CD14-positive monocyte (primary cell): ENCODE measurements at regions not wholly inside any gene's neighbourhood (a gene's known extent, or its start where the extent isn't known, plus 50 kb on each side); places are given as distances from the start of the nearest gene placed in this dataset.

Experiments
- DNase-seq, 3 donors: peaks; one replicate each; pipeline ENCODE4 v3.0.0-alpha.2; 2011 to 2022
- H2AFZ ChIP-seq: 2 replicates; pipeline ENCODE4 v1.6.0; 2012; ENCODE audit warnings: mild to moderate bottlenecking, low read depth, low read length, inconsistent platforms; ENCODE audit not compliant: insufficient read depth, poor library complexity, severe bottlenecking
- H3K27ac ChIP-seq, 2 donors: 1 replicate in 1 of 2; 2 replicates in 1 of 2; pipeline ENCODE4 v1.5.1; 2012 to 2013; ENCODE audit warnings: low read length in 2 of 2, control low read depth in 1 of 2, inconsistent platforms in 1 of 2, low read depth in 1 of 2, mild to moderate bottlenecking in 1 of 2
- H3K27me3 ChIP-seq, 2 donors: one replicate each; pipeline versions ENCODE4 v1.6.0 to v1.6.1; 2011 to 2013; ENCODE audit warnings: low read length in 2 of 2; ENCODE audit not compliant: control insufficient read depth in 2 of 2, insufficient read depth in 2 of 2
- H3K36me3 ChIP-seq, 2 donors: replicated peaks in 1 of 2; 1 replicate in 1 of 2; 2 replicates in 1 of 2; pipeline versions ENCODE4 v1.5.1 to v1.6.1; 2012 to 2013; ENCODE audit warnings: low read length in 2 of 2, control low read depth in 1 of 2, inconsistent platforms in 1 of 2, mild to moderate bottlenecking in 1 of 2; ENCODE audit not compliant: insufficient read depth in 2 of 2, control insufficient read depth in 1 of 2
- H3K4me1 ChIP-seq, 2 donors: 1 replicate in 1 of 2; 2 replicates in 1 of 2; pipeline versions ENCODE4 v1.5.1 to v1.6.1; 2012 to 2013; ENCODE audit warnings: low read length in 2 of 2, control low read depth in 1 of 2, inconsistent platforms in 1 of 2, mild to moderate bottlenecking in 1 of 2, moderate library complexity in 1 of 2; ENCODE audit not compliant: insufficient read depth in 2 of 2, control insufficient read depth in 1 of 2
- H3K4me2 ChIP-seq: replicated peaks from 2 replicates; pipeline ENCODE3; 2012; ENCODE audit warnings: low read length, moderate library complexity, mild to moderate bottlenecking; ENCODE audit not compliant: poor library complexity, severe bottlenecking; ENCODE audit errors: extremely low read depth
- H3K4me3 ChIP-seq, 3 experiments: fragments of 200-600 bp in 1 of 3; sonication (generic) in 1 of 3; replicated peaks in 1 of 3; 1 replicate in 2 of 3; 2 replicates in 1 of 3; pipeline ENCODE4 v1.5.1; 2011 to 2013; ENCODE audit warnings: low read length in 3 of 3, mild to moderate bottlenecking in 3 of 3, control low read depth in 2 of 3, low read depth in 2 of 3, inconsistent platforms in 1 of 3, moderate library complexity in 1 of 3
- H3K79me2 ChIP-seq: 2 replicates; pipeline ENCODE4 v1.6.0; 2012; ENCODE audit warnings: mild to moderate bottlenecking, control low read depth, inconsistent platforms, low read length, moderate library complexity; ENCODE audit not compliant: insufficient read depth
- H3K9ac ChIP-seq: 2 replicates; pipeline ENCODE4 v1.6.0; 2017; ENCODE audit warnings: low read length, mild to moderate bottlenecking; ENCODE audit not compliant: insufficient read depth, poor library complexity, severe bottlenecking
- H3K9me3 ChIP-seq, 2 donors: replicated peaks in 1 of 2; 1 replicate in 1 of 2; 2 replicates in 1 of 2; pipeline versions ENCODE4 v1.5.1 to v1.6.1; 2012 to 2013; ENCODE audit warnings: low read length in 2 of 2, control low read depth in 1 of 2; ENCODE audit not compliant: control insufficient read depth in 1 of 2, insufficient read depth in 1 of 2
- H4K20me1 ChIP-seq: 2 replicates; pipeline ENCODE4 v1.6.0; 2012; ENCODE audit warnings: mild to moderate bottlenecking, low read length, control low read depth, moderate library complexity; ENCODE audit not compliant: insufficient read depth
- H3K27ac Mint-ChIP-seq, 7 donors: one replicate each; pipeline ENCODE4 v1.8.0; 2020; ENCODE audit warnings: mild to moderate bottlenecking in 7 of 7, mixed read lengths in 7 of 7, moderate library complexity in 6 of 7, inconsistent platforms in 2 of 7
- H3K27me3 Mint-ChIP-seq, 3 donors: one replicate each; pipeline ENCODE4 v1.8.0; 2021 to 2022; ENCODE audit warnings: low read depth in 3 of 3, mild to moderate bottlenecking in 3 of 3, mixed read lengths in 3 of 3, moderate library complexity in 3 of 3, inconsistent platforms in 1 of 3
- H3K36me3 Mint-ChIP-seq, 2 donors: one replicate each; pipeline ENCODE4 v1.8.0; 2020; ENCODE audit warnings: mixed read lengths in 2 of 2, inconsistent platforms in 1 of 2, mild to moderate bottlenecking in 1 of 2
- H3K4me1 Mint-ChIP-seq: one replicate; pipeline ENCODE4 v1.8.0; 2020; ENCODE audit warnings: mild to moderate bottlenecking, mixed read lengths
- H3K4me3 Mint-ChIP-seq, 2 donors: one replicate each; pipeline ENCODE4 v1.8.0; 2020; ENCODE audit warnings: mild to moderate bottlenecking in 2 of 2, mixed read lengths in 2 of 2, moderate library complexity in 1 of 2
- H3K9me3 Mint-ChIP-seq, 7 donors: one replicate each; pipeline ENCODE4 v1.8.0; 2020 to 2022; ENCODE audit warnings: mixed read lengths in 7 of 7, mild to moderate bottlenecking in 6 of 7, moderate library complexity in 6 of 7, inconsistent platforms in 2 of 7
- WGBS: methylation state at CpG from one replicate; pipeline ENCODE4 v1.1.5; 2013; ENCODE audit warnings: missing lambda C conversion rate; ENCODE audit not compliant: insufficient coverage; 5-methylcytosine and 5-hydroxymethylcytosine counted together
- intact Hi-C, 2 donors: fragments of 100-400 bp; cut with micrococcal nuclease; formaldehyde crosslinking; loops; one replicate each; pipeline versions ENCODE4 v1.15.0 to v1.15.1; 2023
- TF ChIP-seq, protein P1 (sequence below): fragments of 200-600 bp; IDR thresholded peaks from one replicate; pipeline ENCODE4 v1.8.0; 2022; ENCODE audit warnings: antibody characterized with exemption, mild to moderate bottlenecking

DNA sequence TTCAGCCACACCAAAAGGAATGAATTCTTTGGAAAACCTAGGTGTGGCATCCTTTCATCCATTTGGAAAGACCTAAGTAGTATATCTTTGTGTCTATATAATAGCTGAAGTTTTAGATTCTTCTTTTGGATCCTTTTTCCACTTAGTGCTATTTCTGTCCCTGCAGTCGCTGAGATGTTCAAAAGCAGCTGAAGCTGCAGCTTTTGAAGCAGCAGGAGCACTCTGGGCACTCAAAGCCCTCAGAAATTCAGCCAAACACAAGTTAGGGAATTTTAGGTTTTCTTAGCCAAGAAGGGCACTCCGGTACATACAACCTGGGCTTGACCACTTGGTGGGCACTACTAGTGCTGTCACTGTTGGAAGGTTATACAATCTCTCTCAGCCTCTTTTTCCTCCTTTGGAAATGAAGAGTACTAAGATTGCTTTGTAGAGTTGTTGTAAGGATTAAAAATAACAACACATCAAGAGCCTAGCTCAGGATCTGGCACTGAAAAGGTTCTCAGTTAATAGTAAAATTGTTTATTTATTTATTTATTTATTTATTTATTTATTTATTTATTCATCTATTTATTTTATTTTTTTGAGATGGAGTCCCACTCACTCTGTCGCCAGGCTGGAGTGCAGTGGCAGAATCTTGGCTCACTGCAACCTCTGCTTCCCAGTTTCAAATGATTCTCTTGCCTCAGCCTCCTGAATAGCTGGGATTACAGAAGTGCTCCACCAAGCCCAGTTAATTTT lies 71.9 kb upstream of the SLC22A16 start:
- intact Hi-C loops: no loop called here
- 90% methylated on average over 1 of the region's 3 CpGs for WGBS
- Histone ChIP-seq H3K9ac (no peak overlapping the region), H3K4me1 (no peaks in the 10 kb centered on the region), H2AFZ (no peak overlapping the region), H4K20me1 (no peaks in the 10 kb centered on the region), H3K79me2 (no peaks in the 10 kb centered on the region), H3K4me3 (no peak overlapping the region), H3K27ac (no peak overlapping the region), H3K27me3 (no peaks in the 10 kb centered on the region), H3K4me2 (no peak overlapping the region), H3K36me3 (no peaks in the 10 kb centered on the region), H3K9me3 (peaks cover 0 to 16% of the 10 kb centered on the region in 2 donors)
- H3K27ac Mint-ChIP-seq: no peak overlapping the region
- no peak for DNase-seq
- TF ChIP-seq, protein P1, sequence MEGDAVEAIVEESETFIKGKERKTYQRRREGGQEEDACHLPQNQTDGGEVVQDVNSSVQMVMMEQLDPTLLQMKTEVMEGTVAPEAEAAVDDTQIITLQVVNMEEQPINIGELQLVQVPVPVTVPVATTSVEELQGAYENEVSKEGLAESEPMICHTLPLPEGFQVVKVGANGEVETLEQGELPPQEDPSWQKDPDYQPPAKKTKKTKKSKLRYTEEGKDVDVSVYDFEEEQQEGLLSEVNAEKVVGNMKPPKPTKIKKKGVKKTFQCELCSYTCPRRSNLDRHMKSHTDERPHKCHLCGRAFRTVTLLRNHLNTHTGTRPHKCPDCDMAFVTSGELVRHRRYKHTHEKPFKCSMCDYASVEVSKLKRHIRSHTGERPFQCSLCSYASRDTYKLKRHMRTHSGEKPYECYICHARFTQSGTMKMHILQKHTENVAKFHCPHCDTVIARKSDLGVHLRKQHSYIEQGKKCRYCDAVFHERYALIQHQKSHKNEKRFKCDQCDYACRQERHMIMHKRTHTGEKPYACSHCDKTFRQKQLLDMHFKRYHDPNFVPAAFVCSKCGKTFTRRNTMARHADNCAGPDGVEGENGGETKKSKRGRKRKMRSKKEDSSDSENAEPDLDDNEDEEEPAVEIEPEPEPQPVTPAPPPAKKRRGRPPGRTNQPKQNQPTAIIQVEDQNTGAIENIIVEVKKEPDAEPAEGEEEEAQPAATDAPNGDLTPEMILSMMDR: no peak
- H3K9me3 Mint-ChIP-seq: peaks cover 8 to 29% (median 15%) of the 10 kb centered on the region in 7 donors
- peaks cover 0 to 5% (median 2%) of the 10 kb centered on the region in 3 donors for H3K27me3 Mint-ChIP-seq
- H3K4me3 Mint-ChIP-seq: no peak overlapping the region
- no peaks in the 10 kb centered on the region for H3K36me3 Mint-ChIP-seq
- H3K4me1 Mint-ChIP-seq: peaks cover 7% of the 10 kb centered on the region

DNA sequence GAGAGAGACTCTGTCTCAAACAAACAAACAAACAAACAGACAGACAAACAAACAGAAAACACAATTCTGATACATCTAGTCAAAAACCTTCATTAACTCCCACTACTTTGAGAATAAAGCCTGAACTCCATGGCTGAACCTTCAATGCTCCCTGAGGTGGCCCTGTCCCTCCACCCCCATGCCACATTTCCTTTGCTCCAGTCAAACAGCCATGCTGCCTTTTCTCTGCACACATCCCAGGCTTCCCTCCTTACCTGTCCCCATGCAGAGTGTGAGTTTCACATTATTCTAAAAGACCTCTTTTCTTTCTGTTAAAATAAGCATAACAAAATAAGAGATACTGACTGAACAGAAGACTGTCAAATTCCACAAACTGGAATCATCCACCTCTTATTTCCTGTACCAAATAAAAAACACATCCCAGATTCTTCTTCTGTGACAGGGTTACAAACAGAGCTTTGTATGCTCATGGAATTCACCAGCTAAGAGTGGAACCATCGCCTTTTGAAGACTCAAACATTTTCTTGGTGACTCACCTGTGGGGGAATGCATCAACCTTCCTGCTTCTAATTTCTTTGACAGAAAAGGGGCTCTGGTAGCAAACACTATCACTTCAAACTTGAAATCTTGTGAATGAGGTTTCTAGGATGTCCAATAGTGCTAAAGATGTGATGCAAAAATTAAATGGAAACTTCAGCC lies 71.0 kb upstream of the SLC22A16 start:
- TF ChIP-seq, protein P1: no peak
- Histone ChIP-seq H3K9ac (no peak overlapping the region), H2AFZ (no peak overlapping the region), H4K20me1 (no peaks in the 10 kb centered on the region), H3K36me3 (no peaks in the 10 kb centered on the region), H3K27me3 (no peaks in the 10 kb centered on the region), H3K4me2 (no peak overlapping the region), H3K79me2 (no peaks in the 10 kb centered on the region), H3K4me3 (no peak overlapping the region), H3K27ac (no peak overlapping the region), H3K9me3 (peaks cover 0 to 10% of the 10 kb centered on the region in 2 donors), H3K4me1 (no peaks in the 10 kb centered on the region)
- no peak overlapping the region for H3K4me3 Mint-ChIP-seq
- no CpG with 5 or more reads among the region's 1 CpG for WGBS
- peaks cover 7% of the 10 kb centered on the region for H3K4me1 Mint-ChIP-seq
- H3K36me3 Mint-ChIP-seq: no peaks in the 10 kb centered on the region
- DNase-seq: no peak
- H3K9me3 Mint-ChIP-seq: peaks cover 3 to 20% (median 14%) of the 10 kb centered on the region in 7 donors
- intact Hi-C loops: no loop called here
- H3K27me3 Mint-ChIP-seq: peaks cover 0 to 7% (median 2%) of the 10 kb centered on the region in 3 donors
- no peak overlapping the region for H3K27ac Mint-ChIP-seq
